BE2C (cell line): ENCODE measurements at regions not wholly inside any gene's neighbourhood (a gene's known extent, or its start where the extent isn't known, plus 50 kb on each side); places are given as distances from the start of the nearest gene placed in this dataset.
"Not testable (repeated sequence)": the region's sequence is repeated elsewhere in the genome, so short reads cannot be mapped to it uniquely, and the experiment has no call there.

ENCODE experiments used
- DNase-seq: peaks from one replicate; pipeline ENCODE4 v3.0.0-alpha.2; 2020
- H3K27me3 ChIP-seq: fragments of 250-450 bp; sonication (Bioruptor Pico); 2 replicates; pipeline ENCODE4 v1.5.1; 2020; ENCODE audit warnings: mild to moderate bottlenecking
- H3K36me3 ChIP-seq: fragments of 250-450 bp; sonication (Bioruptor Pico); 2 replicates; pipeline ENCODE4 v1.5.1; 2020; ENCODE audit warnings: mild to moderate bottlenecking
- H3K4me1 ChIP-seq: fragments of 250-450 bp; sonication (Bioruptor Pico); 2 replicates; pipeline ENCODE4 v1.5.1; 2020
- H3K4me3 ChIP-seq: 2 replicates; pipeline ENCODE4 v1.5.1; 2011; ENCODE audit warnings: low read depth, low read length
- H3K9me3 ChIP-seq: fragments of 250-450 bp; sonication (Bioruptor Pico); 2 replicates; pipeline ENCODE4 v1.5.1; 2020
- TF ChIP-seq, protein P1 (sequence below): IDR thresholded peaks from 2 replicates; pipeline ENCODE4 v1.5.1; 2012; ENCODE audit warnings: mild to moderate bottlenecking, low read depth, low read length

DNA sequence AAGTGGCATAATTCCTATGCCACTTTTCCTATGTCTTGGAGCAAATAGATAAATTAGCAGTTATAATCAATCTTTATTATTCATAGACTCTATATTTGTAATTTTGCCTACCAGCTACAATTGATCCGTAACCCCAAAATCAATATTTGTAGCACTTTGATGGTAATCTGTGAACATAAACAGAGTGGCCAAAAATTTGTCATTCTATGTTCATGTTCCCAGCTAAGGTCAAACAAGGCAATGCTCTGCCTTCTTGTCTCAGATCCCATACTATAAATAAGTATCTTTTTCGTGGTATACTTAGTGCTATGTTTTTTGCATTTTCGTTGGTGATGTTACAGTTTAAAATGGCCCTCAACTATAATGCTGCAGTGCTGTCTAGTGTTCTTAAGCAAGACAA is 228.5 kb downstream of the FZD1 start:
- H3K27me3 ChIP-seq, result no peaks in the 10 kb centered on the region
- DNase-seq, result no peak
- H3K4me3 ChIP-seq, result no peak overlapping the region
- no peaks in the 10 kb centered on the region for H3K36me3 ChIP-seq
- H3K4me1 ChIP-seq, result no peaks in the 10 kb centered on the region
- H3K9me3 ChIP-seq, result no peaks in the 10 kb centered on the region
- TF ChIP-seq, protein P1, sequence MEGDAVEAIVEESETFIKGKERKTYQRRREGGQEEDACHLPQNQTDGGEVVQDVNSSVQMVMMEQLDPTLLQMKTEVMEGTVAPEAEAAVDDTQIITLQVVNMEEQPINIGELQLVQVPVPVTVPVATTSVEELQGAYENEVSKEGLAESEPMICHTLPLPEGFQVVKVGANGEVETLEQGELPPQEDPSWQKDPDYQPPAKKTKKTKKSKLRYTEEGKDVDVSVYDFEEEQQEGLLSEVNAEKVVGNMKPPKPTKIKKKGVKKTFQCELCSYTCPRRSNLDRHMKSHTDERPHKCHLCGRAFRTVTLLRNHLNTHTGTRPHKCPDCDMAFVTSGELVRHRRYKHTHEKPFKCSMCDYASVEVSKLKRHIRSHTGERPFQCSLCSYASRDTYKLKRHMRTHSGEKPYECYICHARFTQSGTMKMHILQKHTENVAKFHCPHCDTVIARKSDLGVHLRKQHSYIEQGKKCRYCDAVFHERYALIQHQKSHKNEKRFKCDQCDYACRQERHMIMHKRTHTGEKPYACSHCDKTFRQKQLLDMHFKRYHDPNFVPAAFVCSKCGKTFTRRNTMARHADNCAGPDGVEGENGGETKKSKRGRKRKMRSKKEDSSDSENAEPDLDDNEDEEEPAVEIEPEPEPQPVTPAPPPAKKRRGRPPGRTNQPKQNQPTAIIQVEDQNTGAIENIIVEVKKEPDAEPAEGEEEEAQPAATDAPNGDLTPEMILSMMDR, result no peak

DNA sequence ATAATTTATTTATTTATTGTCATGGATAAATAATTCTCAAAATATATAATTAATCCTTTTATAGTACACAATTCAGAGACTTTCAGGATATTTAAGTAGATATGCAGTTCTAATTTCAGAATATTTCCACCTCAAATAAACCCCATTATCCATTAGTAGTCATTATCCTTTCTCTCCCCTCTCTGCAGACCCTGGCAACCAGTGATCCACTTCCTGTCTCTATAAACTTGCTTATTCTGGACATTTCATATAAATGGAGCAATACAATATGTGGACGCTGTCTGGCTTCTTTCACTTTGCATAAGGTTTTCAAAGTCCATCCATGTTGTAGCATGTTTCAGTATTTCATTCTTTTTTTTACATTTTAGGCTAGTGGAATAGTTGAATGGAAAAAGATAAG is 230.2 kb downstream of the FZD1 start:
- Histone ChIP-seq H3K27me3 (no peaks in the 10 kb centered on the region), H3K9me3 (no peaks in the 10 kb centered on the region), H3K4me3 (no peak overlapping the region), H3K36me3 (no peaks in the 10 kb centered on the region), H3K4me1 (no peaks in the 10 kb centered on the region)
- TF ChIP-seq, protein P1, result no peak
- no peak for DNase-seq

DNA sequence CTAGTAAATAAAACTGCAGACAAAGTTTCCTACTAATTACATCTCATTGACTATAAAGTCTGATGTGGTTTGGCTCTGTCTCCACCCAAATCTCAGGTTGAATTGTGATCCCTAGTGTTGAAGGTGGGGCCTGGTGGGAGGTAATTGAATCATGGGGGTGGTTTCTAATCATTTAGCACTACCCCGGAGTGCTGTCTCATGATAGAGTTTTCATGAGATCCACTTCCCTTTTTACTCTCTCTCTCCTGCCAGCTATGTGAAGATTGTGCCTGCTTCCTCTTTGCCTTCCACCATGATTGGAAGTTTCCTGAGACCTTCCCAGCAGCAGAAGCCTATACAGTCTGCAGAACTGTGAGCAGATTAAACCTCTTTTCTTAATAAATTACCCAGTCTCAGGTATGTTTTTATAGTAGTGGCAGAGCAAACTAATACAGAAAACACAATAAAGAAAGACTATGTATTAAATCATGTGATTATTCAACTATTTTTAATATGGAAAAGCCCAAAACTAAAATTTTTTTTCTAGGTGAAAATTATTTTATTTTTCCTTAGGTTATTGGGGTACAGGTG is 232.1 kb downstream of the FZD1 start:
- TF ChIP-seq, protein P1, result no peak
- no peaks in the 10 kb centered on the region for H3K4me1 ChIP-seq
- H3K9me3 ChIP-seq, result no peaks in the 10 kb centered on the region
- no peak for DNase-seq
- H3K4me3 ChIP-seq, result no peak overlapping the region
- no peaks in the 10 kb centered on the region for H3K36me3 ChIP-seq
- H3K27me3 ChIP-seq, result no peaks in the 10 kb centered on the region

DNA sequence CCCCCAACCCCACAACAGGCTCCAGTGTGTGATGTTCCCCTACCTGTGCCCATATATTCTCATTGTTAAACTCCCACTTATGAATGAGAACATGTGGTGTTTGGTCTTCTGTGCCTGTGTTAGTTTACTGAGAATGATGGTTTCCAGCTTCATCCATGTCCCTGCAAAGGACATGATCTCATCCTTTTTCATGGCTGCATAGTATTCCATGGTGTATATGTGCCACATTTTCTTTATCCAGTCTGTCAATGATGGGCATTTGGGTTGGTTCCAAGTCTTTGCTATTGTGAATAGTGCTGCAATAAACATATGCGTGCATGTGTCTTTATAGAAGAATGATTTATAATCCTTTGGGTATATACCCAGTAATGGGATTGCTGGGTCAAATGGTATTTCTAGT is 233.0 kb downstream of the FZD1 start:
- not testable (repeated sequence) for H3K4me1 ChIP-seq, H3K27me3 ChIP-seq, H3K36me3 ChIP-seq, H3K4me3 ChIP-seq, DNase-seq, H3K9me3 ChIP-seq

DNA sequence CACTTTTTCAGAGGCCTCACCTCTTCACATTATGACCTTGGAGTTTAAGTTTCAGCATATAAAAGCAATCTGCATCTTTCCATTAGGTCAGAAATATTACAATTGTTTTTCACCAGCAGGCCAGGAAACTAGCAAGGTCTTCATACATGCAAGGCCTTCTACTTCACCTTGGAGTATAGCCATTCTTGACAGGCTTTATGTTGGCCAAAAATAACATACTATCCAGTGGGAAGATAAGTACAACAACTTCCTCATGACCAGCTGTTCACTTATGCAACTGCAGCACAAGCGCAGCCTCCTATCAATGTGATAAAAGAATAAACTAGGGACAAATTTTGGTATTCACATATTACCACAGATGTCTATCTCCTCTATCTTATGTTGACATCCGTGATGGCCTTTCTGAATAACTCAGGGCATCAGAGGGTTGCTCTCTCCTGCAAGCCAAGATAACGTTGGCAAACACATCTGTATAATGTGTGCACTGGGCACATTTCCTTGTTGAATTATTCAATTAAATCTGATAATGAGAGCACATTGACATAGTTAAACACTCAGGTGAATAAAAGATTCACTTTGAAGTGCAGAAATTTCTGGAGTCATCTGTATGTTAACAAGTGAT is 239.8 kb downstream of the FZD1 start:
- H3K9me3 ChIP-seq, result no peaks in the 10 kb centered on the region
- DNase-seq, result no peak
- TF ChIP-seq, protein P1, result no peak
- no peaks in the 10 kb centered on the region for H3K4me1 ChIP-seq
- no peaks in the 10 kb centered on the region for H3K27me3 ChIP-seq
- no peak overlapping the region for H3K4me3 ChIP-seq
- no peaks in the 10 kb centered on the region for H3K36me3 ChIP-seq

DNA sequence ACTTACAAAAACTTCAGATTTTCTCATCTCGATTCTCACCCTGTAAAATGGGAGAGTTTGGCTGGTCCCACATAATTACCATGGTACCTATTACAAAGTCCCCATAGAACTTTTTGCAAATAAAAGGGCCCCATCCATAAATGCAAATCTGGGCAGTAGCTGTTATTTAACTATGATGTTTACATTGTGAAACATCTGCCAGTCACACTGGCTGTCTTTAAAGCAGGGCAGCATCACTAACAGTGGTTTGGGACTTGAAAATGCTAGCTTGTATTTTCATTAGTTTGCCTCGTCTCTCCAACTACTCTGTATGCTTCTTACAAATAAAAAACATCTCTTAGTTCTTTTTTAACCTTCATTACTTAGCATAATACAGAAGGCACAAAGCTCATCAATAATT is 240.7 kb downstream of the FZD1 start:
- H3K4me3 ChIP-seq, result no peak overlapping the region
- no peak for DNase-seq
- H3K36me3 ChIP-seq, result no peaks in the 10 kb centered on the region
- H3K4me1 ChIP-seq, result no peaks in the 10 kb centered on the region
- H3K27me3 ChIP-seq, result no peaks in the 10 kb centered on the region
- H3K9me3 ChIP-seq, result no peaks in the 10 kb centered on the region
- TF ChIP-seq, protein P1, result no peak

DNA sequence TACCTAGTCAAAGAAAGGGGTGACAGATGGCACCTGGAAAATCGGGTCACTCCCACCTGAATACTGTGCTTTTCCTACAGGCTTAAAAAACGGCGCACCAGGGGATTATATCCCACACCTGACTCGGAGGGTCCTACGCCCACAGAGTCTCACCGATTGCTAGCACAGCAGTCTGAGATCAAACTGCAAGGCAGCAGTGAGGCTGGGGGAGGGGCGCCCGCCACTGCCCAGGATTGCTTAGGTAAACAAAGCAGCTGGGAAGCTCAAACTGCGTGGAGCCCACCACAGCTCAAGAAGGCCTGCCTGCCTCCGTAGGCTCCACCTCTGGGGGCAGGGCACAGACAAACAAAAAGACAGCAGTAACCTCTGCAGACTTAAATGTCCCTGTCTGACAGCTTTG is 242.7 kb downstream of the FZD1 start:
- H3K4me3 ChIP-seq, DNase-seq, H3K27me3 ChIP-seq, H3K9me3 ChIP-seq, H3K4me1 ChIP-seq, H3K36me3 ChIP-seq: not testable (repeated sequence)

DNA sequence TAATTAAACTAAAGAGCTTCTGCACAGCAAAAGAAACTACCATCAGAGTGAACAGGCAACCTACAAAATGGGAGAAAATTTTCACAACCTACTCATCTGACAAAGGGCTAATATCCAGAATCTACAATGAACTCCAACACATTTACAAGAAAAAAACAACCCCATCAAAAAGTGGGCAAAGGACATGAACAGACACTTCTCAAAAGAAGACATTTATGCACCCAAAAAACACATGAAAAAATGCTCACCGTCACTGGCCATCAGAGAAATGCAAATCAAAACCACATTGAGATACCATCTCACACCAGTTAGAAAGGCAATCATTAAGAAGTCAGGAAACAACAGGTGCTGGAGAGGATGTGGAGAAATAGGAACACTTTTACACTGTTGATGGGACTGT is 247.6 kb downstream of the FZD1 start:
- not testable (repeated sequence) for H3K27me3 ChIP-seq, H3K4me3 ChIP-seq, H3K9me3 ChIP-seq, H3K4me1 ChIP-seq, DNase-seq, H3K36me3 ChIP-seq
